HG03280 (cell line): ENCODE measurements at regions not wholly inside any gene's neighbourhood (a gene's known extent, or its start where the extent isn't known, plus 50 kb on each side); places are given as distances from the start of the nearest gene placed in this dataset.

Source experiments
- ATAC-seq: cut with Tn5 transposase; IDR thresholded peaks from one replicate; pipeline ENCODE4 v1.9.1; 2021; ENCODE audit warnings: mild to moderate bottlenecking, moderate library complexity; ENCODE audit not compliant: unreplicated experiment

DNA sequence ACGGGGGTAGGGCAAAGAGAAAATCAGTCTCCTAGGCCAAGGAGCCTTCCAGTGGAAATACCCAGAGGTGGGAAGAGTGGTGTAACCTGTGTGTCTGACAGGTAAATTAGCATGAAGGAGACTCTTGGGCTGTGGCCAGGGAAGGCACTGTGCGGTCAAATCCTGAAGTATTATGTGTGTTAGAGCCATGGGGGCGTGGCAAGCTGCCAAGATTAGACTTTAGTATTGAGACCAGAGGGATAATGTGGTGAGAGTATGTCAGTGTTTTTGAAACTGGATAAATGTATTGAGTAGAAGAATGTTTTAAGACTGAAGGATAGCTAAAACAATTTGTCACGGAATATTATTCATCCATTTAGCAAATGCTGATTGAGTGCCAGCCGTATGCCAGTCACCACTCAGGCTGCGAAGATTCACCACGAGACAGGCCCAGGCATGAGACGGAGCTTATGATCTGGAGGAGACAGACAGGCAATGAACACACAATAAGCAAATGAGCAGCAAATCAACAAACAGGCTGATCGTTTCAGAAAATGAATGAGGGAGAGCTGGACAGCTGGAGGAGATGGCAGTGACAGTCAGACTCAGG lies 445.9 kb downstream of the MCTP2 start:
- ATAC-seq, result no peak

DNA sequence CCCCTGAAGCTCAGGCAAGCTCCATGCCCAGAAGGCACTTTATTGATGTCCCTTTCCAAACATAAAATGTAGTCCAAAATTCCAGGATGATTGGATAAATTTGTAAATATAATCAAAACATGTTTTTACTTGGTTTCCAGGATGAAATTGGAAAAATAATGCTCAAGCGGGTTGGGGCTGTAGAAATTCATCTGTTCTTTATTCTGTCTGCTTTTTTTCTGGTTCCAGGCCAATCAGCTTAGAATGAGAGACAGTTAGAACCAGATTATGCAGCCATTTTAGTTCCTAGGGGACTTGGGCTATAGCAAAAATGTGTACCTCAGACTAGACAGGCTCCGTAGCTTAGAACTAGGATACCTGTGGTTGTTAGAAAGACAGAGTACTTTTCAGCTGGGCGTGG lies 450.8 kb downstream of the MCTP2 start:
- ATAC-seq, result no peak

- no peak for ATAC-seq
Measured at GRCh38 chr15:94683902-94684301, 452.5 kb downstream of the MCTP2 start.

GRCh38 chr15:94691169-94691568 lies 459.8 kb downstream of the MCTP2 start:
- no peak for ATAC-seq

DNA sequence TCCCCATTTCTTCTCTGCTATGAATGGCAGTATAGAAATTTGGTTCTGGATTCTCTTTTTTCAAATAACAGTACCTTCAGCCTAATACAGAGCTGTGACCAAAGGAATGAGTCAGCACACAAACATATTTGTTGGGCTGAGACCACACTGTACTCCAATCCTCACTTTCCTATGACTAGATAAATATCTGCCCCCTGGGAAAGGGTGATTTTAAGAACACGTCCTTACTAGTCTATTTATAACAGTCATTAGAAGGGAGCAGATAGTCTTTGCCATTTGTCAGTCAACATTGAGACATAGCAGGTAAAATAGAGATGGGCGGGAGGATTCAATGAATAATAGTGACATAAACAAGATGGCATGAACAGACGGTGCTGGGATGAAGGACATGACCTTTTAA lies 461.3 kb downstream of the MCTP2 start:
- no peak for ATAC-seq

DNA sequence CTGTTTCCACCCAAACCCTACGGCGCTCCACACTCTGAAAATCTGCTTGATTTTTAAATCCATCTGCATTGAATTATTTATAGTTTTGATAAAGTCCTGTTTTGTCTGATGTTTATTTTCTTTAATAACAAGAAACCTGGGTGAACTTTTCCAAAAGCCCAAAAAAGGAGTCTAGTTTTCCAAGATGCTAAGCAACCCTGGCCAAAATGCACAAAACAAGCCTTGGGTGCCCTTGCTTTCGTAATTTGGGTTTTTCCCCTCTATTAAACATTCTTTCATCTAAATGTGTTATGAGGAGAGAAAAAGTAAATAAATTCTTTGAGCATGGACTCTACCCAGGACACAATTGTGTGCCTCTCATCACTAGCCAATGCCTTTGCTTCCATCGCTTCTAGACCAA lies 468.9 kb downstream of the MCTP2 start:
- no peak for ATAC-seq

DNA sequence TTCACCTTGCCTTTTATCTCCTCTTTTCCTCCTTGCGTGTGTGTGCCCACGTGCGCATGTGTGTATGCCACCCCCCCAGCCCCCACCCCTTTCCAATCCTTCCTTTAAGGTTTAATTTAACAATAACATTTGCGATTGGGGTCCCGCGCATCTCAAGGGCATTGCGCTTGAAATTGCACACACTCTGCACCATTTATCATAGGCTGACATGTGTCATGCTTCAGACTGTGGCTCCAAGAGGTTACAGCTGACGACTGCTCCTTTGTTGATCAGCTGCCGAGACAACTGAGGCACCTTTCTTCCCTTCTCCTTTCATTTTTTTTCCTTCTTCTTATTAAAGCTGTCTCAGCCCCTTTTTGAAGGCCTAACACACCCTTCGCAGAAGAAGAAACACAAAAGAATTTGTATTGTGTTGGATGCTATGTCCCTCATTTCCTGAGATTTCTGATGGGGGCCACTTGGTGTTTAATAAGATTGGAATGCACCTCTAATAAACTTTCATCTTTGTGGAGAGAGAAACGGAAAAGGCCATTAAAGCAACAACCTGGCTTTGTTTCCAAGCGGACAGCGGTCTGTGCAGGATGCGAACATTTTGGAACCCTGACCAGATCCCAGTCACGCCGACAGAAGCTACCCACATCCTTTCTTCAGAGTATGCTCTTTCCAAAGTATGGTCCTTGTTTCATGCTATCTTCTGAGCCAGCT lies 470.1 kb downstream of the MCTP2 start:
- ATAC-seq, result no peak

DNA sequence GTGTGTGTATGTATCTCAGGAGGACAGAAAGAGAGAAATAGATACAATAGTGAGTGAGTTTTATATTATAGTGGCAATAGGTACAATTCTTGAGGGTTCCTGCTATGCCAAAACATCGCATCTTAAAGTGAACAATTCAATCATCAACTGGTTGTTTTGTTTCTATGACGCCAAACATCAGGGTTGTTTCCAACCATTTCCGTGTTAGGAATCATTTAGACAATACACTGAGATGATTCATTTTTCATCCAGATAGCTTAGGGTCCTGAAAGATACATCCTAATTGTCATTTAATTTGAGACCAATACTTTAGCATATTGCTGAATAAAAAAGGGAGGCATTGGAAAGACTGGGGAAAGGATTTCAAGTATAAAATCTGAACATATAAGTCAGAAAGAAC lies 472.2 kb downstream of the MCTP2 start:
- no peak for ATAC-seq

DNA sequence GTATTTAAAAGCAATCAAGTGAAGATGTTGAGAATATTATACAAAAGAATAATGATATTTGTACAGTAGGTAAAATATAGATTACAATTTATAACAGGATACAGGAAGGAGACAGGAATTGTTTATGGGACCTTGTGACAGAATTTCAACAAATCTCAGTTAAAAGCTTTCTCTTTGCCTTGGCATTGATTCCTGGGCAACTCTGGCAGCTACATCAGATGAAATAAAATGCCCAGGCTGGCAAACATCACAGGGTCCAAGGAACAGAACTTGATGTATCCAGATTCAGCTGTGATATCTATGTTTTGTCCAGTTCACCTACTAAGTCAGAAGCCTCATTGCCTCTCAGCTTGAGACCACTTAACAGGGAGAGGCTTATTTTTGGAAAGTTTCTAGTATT lies 473.1 kb downstream of the MCTP2 start:
- ATAC-seq, result no peak

GRCh38 chr15:94704946-94705345 lies 473.6 kb downstream of the MCTP2 start:
- no peak for ATAC-seq

DNA sequence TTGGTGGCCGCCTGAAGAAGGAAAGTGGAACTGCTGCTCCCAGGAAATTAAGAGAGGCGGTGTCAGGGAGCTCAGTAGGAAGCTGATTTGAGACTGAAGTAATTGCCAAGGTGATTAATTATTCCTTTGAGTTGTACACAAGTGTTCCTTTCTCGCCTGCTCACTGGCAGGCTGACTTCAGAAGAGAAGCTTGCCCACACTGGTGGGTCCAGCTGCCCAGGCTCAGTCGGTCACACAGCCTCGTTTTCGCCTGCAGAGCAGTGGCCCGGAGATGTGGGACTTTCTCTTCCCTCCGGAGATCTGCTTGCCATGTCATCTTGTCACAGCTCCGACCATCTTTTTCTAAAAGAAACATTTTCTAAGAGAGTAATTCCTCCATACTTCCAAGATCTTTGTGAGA lies 478.0 kb downstream of the MCTP2 start:
- no peak for ATAC-seq

- ATAC-seq, result no peak
Measured at GRCh38 chr15:94722024-94722636, 490.8 kb downstream of the MCTP2 start.

GRCh38 chr15:94723801-94724200 lies 492.4 kb downstream of the MCTP2 start:
- no peak for ATAC-seq

DNA sequence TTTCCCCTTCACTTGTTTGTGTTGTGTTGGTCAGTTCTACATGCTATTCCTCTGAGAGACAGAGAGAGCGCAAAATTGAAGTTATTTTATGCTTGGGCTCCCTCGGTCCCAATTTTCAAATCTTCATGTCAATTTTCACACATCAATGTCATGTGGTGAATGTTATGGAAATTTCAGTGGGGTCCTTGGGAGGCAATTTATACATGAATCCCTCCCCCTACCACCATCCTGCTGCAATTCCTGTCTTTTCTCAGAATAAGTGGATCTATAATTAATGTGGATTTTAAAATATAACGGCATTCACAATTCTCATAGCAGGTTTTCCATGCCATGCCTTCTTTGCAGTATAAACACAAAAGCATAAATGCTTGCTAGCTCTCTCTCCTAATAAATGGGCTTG lies 499.9 kb downstream of the MCTP2 start:
- no peak for ATAC-seq

- ATAC-seq, result no peak
Measured at GRCh38 chr15:94734460-94734859, 503.1 kb downstream of the MCTP2 start.

- no peak for ATAC-seq
Measured at GRCh38 chr15:94736236-94736635, 504.9 kb downstream of the MCTP2 start.

DNA sequence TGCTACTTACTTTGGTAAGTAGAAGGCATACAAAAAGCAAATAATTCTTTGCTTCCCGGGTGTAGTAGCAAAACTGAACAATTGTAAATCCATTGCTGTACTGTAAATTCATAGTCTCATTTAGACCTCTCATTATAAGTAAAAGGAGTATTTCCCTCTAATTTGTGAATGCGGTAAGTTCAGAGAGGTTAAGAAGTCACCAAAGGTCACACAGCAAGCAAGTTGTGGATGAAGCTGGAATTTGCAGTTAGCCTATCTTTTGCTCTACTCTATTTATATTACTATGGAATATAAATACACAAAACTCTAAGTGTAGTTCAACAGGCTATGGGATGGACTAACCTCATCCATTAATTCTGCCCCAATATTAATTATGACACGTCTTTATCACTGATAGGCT lies 508.3 kb downstream of the MCTP2 start:
- ATAC-seq, result no peak

DNA sequence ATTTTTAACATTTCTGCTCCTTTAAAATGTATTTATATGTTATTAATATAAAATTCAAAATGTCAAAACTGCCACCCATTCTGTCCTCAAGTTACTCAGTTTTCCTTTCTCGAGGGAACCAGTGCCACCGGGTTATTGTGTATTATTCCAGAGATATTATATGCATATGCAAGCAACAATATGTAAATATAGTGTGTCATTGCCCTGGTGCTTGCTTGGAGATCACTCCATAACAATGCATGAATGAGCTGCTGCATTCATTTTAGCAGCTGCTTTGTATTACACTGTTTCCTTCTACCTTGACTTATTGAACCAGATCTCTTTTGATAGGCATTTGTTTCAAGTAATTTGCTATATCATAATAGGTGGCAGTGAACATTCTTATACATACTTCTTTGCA lies 509.1 kb downstream of the MCTP2 start:
- ATAC-seq, result no peak

DNA sequence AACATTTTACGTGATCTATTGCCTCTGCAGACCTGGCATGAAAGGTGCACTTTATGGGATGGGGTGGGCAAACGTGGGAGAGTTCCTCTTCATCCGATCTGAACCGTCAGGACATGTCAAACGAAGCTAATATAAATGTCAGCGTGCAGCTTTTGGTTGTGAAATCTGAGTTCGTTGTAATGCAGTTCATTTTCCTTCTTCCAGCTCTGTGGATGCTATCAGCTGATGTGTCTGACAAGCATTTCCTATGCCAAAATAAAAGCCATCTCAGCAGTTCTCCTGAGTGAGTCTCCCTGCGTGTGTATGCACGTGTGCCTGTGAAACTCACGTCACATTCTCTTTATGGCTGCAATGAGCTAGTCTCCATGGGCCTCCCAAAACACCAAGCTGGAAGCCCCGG lies 512.3 kb downstream of the MCTP2 start:
- no peak for ATAC-seq

GRCh38 chr15:94744080-94744793 lies 512.9 kb downstream of the MCTP2 start:
- no peak for ATAC-seq

- ATAC-seq, result no peak
Measured at GRCh38 chr15:94745371-94745770, 514.0 kb downstream of the MCTP2 start.

- ATAC-seq, result no peak
Measured at GRCh38 chr15:94747510-94747909, 516.1 kb downstream of the MCTP2 start.
